HG02571 (cell line): ENCODE measurements at regions not wholly inside any gene's neighbourhood (a gene's known extent, or its start where the extent isn't known, plus 50 kb on each side); places are given as distances from the start of the nearest gene placed in this dataset.

Experiments
- ATAC-seq: cut with Tn5 transposase; IDR thresholded peaks from one replicate; pipeline ENCODE4 v1.9.1; 2021; ENCODE audit warnings: mild to moderate bottlenecking, moderate library complexity; ENCODE audit not compliant: unreplicated experiment

DNA sequence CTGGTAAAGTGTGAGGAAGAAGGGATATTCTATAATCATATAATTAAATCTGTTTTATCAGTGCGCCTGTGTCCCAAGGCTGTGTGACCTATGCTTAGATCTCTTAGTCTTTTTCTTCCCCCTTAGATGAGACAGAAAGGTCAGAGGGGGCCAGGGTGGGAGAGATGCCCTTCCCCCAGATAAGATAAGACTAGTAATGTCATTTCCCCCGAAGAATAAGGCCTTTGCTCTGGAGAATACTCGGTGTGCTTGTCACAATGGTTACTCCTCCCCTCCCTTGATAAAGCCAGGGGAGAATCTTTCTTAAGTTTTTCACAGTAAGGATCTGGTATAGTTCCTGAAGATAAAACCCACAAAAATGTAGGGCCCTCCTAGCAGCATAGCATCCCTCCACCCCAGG is 1041.8 kb downstream of the SORCS3 start:
- ATAC-seq: no peak

DNA sequence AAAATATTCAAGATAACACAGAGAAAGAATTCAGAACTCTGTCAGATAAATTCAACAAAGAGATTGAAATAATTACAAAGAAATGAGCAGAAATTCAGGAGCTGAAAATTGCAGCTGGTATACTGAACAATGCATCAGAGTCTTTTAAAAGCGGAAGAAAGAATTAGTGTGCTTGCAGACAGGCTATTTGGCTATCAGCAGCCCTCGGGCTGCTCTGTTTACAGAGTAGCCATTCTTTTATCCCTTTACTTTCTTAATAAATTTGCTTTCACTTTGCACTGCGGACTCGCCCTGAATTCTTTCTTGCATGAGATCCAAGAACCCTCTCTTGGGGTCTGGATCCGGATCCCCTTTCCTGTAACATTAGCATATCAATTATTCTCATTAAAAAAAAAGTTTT is 1040.0 kb downstream of the SORCS3 start:
- no peak for ATAC-seq

DNA sequence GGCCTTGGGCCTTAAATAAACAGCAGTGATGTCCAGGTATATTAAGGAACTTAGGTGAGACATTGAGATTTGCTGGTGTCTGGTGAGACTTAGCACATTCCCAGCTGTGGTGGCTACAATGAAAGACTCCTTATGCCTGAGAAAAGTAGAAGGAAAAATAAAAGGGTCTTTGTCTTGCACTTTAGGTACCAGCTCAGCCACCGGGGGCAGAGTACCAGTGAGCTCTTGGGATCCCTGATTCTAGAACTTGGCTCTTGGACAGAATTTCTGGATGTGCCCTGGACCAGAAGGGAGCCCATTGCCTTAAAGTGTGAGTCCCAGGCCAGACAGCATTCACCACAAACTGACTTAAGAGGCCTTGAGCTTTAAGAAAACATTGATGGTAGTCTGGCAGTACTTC is 1038.7 kb downstream of the SORCS3 start:
- no peak for ATAC-seq

DNA sequence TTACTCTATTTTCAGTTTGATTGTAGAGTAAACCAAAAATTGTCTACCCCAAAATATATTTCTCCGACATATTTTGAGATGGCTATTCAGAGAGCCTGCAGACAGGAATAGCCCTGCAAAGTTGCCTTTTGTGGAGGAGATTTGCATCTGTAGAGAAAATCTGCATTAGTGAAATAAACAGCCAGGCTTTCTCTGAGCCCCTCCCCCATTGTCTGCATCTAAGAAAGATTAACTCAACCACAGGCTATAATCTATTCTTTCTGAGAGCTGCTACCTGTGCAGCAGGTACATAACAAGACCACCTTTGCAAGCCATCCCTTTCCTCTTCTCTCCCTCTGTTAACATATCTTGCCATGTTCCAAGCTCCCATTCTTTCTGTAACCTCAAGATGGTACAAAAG is 1034.2 kb downstream of the SORCS3 start:
- no peak for ATAC-seq

DNA sequence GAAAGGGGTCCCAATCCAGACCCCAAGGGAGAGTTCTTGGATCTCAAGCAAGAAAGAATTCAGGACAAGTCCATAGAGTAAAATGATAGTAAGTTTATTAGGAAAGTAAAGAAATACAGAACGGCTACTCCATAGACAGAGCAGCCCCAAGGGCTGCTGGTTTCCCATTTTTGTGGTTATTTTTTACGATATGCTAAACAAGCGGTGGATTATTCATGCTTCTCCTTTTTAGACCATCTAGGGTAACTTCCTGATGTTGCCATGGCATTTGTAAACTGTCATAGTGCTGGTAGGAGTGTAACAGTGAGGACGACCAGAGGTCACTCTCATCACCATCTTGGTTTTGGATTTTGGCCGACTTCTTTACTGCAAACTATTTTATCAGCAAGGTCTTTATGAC is 1033.4 kb downstream of the SORCS3 start:
- ATAC-seq: no peak

DNA sequence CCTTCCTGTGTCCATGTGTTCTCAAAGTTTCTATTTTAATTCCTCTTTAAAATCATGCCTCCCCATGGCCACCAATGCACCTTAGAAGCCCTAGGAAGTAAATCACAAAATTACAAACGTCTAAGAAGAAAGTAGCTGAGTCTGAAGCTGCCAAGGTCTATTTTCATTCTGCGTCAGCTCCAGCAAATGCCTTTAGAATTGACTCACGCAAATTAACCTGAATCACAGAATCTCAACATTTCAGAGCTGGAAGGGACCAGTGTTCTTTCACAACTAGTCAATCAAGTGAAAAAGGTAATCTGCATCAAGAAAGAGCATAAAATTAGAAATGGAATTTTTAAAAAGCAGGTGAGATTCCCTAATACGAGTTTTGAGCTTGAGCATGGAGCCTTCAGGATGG is 1017.6 kb downstream of the SORCS3 start:
- no peak for ATAC-seq

DNA sequence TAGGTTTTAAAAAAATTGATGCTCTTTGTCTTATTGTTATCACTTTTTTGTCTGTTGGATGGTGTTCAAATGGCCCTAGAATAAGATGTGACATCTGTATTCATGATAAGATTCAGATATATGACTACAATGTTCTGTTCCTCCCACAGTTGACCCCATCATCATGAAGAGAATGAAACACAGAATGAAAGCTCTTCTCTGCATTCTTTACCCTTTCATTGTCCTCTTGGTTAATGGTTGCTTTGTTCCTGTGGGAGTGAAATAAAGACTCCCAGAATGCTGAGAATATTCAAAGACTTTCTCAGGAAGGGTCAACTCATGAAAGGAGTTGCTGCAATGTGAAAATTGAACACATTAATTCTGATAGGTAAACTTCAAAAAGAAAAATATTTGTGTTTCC is 1015.8 kb downstream of the SORCS3 start:
- no peak for ATAC-seq

DNA sequence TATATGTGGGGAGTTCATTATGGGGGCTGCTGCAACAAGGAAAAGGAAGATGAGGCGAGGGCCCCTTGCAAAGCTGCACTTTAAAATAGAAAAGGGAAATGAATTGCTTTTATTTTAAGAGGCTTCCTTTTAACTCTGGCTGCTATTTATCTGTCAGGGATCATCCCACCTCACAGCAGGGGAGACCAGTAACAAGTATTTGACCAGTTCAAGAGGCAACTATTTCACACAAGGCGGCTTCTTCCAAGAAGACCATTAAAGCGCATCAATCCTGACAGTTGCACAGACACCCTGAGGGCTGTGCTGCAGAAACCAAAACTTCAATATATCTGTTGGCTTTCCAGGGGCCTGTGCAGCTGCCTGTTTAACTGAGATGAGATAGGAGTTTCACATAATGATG is 1009.2 kb downstream of the SORCS3 start:
- no peak for ATAC-seq

DNA sequence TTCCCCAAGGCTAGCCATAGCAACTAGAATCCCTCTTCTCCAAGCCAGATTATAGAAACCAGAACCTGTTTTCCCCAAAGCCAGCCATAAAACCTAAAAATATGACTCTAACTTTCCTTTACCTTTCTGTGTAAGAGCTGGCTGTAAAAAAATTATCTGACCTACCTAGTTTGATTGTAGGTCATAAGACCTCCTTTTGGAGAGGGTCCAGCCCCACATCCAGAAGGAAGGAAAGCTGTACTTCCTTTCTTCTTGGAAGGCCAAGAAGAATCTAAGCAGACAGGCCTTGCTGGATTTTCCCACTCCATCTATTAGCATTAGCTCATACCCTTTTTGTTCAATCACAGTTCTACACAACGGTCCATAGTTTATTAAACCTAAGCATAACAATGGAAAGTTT is 1006.3 kb downstream of the SORCS3 start:
- ATAC-seq: no peak

DNA sequence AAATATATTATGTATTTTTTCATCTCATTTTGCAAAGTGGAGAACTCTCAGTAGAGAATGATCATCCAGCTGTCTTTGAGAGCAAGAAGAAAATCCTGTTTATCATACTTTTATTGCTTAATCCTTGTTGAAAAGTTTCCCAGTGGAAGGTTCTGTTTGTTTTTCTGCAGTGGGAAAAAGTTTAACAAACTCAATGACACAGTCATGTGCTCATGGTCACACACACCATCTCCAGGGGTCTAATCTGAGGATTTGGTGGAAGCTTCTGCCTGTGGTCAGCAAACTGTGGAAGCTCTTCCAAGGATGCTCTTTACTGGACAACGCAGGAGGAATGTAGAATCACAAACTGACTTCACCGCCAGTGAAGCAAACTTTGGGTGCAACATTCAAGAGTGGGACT is 1003.9 kb downstream of the SORCS3 start:
- no peak for ATAC-seq

DNA sequence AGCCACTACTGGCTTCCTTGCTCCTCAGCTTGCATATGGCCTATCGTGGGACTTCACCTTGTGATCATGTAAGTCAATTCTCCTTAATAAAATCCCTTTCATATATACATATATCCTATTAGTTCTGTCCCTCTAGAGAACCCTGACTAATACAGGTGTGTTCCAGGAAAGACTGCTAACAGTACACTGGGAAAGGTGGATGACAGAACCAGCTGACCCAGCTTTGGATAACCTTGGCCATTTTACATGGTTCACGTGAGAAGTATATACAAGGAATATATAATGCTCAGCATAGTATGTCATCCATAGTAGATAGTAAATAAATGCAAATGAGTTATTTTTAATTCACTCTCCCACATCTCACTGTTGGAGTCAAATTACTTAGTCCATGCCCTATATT is 1003.5 kb downstream of the SORCS3 start:
- ATAC-seq: no peak

DNA sequence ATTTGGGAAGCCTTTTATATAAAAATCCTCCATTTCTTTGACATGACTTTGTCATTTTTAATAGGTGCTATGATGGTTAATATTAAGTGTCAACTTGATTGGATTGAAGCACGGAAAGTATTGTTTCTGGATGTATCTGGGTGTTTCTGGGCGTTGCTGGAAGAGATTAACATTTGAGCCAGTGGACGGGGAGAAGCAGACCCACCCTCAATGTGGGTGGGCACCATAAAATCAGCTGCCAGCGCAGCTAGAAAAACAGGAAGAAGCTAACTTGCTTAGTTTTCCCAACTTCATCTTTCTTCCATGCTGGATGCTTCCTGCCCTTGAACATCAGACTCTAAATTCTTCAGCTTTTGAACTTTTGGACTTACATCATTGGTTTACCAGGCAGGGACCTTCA is 1003.0 kb downstream of the SORCS3 start:
- ATAC-seq: no peak

DNA sequence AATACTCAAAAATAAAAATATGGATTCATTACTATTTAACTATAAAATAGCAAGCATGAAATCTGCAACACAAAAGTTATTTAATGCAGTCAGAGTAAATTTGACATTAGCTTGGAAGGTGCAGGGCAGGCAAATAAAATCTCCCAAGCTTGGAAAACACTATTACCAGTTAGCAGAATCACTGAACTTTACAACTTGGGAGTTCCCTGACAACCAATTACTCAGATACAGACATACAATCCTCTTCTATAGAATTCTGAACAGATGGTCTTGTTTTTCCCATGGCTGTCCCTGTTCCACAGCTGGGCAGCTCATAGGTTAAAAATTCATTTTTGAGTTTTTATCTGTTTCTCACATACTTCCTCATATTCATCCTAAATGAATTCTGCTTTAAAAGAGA is 1002.6 kb downstream of the SORCS3 start:
- ATAC-seq: no peak

DNA sequence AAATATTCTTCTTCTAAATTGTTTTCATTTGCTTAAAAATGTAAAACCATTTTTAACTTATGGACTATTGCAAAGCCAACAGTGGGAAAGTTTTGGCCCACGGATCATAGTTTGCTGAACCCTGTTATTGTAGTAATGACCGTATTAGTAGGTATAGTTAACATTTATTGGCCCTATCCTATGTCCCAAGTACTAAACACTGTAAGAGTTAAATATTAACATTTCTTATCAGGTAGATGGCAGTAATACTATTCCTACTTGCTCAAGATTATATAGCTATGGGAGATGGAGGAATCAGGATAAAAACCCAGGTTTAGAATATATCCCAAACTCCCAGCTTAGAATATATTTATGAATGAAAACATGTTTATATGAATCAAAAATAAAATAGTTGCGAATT is 993.2 kb downstream of the SORCS3 start:
- no peak for ATAC-seq

DNA sequence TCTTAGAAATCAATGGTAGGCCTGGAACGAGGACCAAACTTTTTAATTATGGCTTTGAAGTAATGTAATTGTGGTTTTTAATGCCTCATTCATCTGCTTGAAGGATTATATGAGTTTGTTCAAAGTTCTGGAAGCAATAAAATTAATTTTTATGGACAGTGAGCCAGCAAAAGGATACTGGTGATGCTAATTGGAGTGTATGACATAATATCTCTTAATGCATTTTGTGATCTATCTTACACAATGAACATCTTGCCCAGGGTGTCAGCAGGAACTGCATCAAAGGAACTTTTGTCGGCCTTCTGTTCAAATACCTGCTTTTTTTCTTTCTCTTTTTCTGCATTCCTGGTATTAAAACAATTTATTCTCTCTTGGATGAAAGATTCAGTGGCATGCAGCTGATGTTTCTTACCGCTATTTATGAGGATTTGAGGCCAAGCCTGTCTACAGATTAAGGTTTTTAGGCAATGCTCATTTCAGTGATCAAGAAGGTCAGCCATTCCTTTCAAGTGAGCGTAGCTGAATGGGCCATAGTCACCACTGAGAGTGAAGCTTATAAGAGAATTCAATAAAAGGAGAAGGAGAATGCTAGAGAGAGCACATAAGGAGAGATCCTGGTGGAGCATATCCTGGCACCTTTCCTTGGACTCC is 974.8 kb downstream of the SORCS3 start:
- no peak for ATAC-seq

DNA sequence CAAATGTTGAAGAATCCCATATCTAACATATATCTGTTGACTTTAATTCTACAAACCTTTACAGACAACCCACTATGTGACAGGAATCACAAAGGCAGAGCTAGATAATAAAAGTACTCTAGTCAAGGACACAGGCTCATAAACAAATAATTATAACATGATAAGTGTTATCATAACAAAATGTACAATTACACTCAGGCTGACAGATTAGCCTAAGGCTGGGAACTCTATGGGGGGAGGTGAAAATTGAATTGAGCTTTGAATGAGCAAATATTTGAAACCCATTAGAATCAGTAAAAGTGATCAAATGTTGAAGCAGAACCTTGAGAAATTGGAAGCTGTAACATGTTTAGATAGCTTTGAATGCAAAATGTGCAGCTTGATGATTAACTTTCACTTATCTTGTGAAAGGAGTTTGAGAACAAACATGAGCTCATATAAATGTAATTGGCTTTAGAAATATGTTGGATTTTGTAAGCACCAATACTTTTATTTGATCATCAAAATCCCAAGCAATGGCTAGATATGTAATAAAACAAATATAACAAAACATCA is 970.2 kb downstream of the SORCS3 start:
- ATAC-seq: no peak

DNA sequence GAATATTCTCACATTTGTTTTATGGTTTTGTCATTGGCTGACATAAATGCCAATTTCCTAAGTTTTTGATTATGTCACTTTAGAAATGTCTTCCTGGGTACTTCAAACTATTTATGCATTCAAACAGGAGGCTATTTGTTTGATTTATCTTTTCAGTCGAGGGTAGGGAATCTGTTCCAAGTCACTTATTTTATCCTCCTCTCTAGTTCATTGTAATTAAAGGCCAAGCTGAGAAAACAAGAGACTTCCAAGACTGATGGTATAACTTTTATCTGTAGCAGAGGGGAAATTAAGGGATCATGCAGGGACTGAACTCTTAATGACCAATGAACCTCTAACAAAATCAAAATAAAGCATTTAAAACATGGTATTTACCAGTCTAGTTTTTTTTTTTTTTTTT is 968.4 kb downstream of the SORCS3 start:
- no peak for ATAC-seq

DNA sequence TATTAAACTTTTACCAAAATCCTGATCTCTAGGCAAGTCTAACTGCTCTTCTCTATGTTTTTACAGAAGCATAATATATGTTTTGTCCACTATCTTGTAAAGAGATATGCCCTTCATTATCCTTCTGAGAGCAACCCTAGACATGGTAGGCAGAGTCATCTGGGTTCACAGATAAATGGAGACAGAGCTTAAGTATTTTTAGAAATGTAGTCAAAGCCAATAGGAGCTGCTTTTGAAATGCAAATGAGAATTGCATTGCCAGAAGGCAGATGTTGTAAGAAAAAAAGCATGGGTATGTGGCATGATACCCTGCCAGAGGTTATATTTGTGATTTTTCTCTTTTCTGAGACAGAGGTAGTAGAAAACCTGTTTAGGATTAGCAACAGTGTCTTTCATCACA is 964.8 kb downstream of the SORCS3 start:
- no peak for ATAC-seq

DNA sequence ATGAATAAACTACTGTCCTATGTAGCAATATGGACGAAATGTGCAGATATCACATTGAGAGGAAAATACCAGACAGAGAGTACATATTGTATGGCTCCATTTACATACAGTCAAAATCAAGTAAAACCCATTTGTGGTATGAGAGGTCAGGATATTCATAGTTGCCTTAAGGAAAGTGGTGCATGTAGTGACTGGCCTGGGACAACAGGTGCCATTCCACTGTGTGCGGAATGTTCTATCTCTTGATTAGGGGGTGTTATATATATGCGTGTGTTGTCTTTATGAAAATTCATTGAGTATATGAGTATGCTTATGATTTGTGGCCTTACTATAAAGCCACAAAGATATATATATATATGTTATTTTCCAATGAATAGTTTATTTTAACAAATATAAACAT is 964.0 kb downstream of the SORCS3 start:
- no peak for ATAC-seq

DNA sequence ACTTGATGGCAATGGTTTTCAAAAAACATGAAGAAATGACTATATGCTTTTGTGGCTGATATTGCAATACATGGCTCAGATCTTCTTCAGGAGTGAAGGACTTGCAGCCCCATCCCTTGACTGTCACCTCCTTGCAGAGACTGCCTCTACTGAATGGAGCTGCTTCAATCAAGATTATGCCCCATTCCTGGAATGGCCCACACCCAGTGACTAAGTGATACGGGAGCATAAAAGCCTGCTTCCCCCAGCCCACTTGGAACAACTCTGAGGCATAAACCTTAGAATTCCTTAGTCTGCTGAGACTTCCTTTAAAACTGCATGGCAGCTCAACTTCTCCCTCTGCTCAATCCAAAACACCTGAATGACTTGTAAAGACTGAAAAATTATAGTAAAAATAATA is 957.1 kb downstream of the SORCS3 start:
- no peak for ATAC-seq

DNA sequence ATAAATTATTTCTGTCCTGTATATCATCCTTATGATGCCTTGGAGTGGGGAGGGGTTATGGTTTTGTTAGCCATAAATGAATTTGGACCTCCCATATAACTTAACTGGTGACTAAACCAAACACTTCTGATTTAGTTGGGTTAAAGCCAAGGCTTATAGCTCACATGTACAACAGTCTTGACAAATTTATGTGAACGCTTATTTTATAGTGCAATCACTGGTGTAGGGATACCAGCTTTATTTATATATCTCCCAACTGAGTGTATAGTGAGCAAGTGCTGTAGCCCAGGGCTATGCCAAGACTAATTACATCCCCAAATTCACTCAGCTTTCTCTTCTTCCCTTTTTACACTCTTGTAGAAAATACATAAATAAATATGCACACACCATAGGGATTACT is 956.2 kb downstream of the SORCS3 start:
- ATAC-seq: no peak

DNA sequence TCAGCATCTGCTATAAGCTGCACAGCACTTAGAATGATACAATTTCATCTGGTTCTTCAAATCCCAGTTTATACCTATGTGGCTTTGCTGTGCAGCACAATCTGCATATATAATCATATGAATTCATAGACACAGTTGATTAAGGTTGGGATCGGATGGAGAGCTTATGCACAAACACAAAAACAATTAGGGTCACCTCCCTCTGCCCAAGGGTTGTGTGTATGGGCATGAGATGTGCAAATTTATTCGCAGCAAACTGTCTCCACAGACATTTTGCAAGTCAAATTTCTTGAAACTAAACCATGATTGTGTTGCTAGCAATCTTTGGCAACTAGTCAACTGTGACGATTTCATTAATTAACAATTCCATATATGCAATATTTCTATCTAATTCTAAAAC is 955.7 kb downstream of the SORCS3 start:
- ATAC-seq: no peak

DNA sequence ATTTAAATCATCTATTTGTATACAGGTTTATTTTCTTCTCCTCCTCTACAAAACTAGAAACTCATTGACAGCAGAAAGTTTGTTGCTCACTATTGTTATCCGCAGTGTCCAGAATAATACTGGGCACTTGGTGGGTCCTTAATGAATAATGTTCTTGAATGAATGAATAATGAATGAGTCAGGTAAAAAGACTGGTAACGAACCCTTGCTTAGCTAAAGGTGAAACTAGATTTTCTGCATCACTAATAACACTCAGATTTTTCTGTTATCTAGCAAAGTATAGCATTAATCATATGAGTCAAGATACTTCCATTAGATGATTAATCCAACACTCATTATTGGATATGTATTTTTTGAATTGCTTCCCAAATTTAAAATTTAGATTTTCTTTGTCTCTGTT is 953.2 kb downstream of the SORCS3 start:
- no peak for ATAC-seq
